Stimulated activated CD4-positive, alpha-beta T cell treated with anti-CD3 and anti-CD28 coated beads, Interleukin-2, amount 100 ng/mL, for 24 hours (primary cell): ENCODE measurements at regions not wholly inside any gene's neighbourhood (a gene's known extent, or its start where the extent isn't known, plus 50 kb on each side); places are given as distances from the start of the nearest gene placed in this dataset.
"Not testable (repeated sequence)": the region's sequence is repeated elsewhere in the genome, so short reads cannot be mapped to it uniquely, and the experiment has no call there.

Experiments used
- DNase-seq, 2 donors: peaks; one replicate each; pipeline ENCODE4 v3.0.0-alpha.2; 2020

DNA sequence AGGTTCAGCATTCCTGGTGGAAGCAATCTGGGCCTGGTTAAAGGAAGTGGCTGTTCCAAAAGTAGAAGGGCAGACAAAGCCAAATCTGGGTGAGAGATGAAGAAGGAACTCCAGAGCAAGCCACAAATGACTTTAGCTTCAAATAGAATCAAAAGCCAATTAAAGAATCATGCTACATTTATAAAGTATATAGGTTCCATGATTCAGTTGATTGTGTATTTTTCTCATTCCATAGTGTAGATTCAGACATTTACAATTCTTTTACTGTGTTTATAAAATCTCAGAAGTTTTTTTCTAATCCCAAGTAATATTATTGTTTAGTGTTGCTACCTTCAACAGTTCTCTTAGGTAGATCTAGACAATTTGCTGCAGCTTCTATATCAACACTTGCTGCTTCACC is 262.0 kb downstream of the PLK2 start:
- no peak for DNase-seq

DNA sequence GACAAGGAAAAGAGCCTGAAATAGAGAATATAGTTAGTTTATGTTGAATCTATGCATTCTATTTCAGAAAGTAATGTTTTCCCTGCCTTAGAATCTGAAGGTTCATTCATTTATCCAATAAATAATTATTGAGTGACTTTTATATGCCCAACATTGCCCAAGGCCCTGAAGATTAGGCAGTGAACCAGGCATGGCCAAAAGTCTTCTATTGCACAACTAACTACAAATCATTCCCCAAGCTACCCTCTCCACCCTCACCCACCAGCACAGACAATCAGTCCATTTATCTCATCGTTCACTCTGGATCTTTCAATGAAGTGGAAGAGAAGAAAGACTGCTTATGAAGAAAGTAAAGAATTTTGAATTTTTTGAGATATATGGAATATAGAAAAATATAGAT is 268.4 kb downstream of the PLK2 start:
- no peak for DNase-seq

DNA sequence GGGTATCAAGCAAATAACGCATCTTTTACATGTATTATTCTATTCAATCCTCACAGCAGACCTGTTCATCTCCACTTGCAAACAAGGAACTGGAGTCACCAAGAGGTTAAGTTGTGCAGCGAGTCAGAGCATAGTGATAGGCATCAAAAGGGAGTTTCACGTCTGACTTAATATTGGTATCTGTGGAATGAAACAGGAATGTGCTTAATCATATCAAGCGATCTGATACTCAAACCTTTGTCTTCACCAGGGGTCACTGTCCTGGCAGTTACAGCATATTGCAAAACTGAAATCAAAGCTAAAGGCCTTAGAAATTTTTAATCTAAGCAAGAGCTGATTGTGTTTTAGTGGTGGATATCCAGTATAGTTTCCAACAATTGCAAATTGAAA is 271.6 kb downstream of the PLK2 start:
- no peak for DNase-seq

DNA sequence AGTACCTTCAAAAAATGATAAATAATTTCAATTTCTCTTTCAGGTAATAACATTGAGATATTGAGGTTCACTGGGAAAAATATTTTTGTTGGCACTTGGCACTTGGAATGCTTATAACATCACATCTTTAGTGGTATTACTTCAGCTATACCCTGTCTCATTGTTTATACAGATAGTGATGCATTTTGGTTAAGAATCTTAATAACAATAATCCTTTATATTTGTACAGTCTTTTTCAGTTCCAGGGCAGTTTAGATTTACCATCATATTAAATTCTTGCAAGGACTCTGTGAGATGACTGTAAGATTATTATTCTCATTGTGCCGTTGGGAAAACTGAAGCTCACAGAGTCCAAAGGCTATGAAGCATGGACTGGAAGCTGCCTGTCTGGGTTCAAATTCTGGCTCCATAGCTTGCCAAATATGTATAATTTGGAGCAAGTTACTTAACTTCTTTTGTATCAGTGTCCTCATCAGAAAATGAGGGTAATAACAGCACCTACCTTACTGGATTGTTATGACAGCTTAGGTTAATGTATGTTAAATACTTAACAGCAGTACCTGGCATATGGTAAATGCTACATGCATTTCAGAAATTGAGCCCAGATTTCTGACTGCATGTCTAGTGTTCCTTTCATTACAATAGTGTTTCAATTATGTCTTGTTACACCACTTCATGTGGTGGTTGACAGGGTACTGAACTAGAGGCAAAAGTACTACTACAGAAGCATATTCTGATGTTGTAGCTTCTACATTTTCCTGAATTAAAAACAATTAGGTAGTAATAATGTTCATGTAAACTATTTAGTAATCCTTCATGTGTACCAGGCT is 272.2 kb downstream of the PLK2 start:
- DNase-seq = no peak

DNA sequence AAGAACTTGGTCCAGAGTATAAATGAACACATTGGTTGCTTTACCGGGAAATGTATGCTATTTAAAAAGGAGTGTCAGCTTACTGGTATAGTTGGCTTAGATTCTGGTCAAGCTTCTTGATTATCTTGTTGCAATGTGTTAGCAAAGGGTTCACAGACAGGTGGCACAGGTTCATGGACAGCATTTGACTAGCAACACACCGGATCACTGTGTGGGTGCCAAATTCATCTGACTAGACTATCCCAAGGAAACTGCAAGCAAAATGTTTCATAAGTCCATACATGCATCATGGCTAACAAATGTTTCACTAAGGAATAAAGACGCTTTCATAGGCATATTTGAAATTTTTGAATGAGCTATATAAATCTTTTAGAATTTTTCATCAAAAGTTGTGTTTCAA is 274.1 kb downstream of the PLK2 start:
- DNase-seq = no peak

DNA sequence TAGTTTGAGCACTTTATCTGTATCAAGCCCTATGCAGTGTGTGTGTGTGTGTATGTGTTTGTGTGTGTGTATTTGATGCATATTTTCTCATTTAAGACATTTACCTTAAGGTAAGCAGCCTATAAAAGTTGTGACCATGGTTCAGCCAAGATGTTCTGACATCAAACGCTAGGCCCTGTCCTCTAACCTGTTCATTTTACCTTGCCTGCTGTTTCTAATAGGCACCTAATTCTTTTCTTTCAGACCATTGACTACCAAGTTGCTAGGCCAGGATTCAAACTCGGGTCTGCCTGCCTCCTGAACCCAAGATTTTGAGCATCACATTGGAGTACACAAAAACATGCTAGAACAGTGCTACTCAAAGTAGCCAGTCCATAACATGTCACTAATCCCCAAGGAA is 274.5 kb downstream of the PLK2 start:
- DNase-seq = no peak

DNA sequence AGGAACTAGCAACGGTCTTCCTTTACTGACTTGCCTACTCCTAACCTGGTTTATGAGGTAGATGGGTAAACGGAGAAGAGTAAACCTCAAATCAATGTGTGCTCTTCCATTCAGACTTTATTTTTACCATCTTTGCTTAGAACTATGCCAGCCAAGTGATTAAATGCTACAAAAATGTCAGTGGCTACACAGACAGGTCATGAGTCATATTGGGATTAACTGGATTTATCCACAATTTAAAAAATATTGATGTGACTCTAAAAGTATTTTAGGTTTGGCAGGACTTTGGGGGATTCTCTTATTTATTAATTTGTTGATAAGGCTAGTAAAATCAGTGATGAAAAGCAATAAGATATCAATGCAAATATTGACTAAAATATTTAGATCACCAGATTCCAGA is 275.0 kb downstream of the PLK2 start:
- DNase-seq = no peak

DNA sequence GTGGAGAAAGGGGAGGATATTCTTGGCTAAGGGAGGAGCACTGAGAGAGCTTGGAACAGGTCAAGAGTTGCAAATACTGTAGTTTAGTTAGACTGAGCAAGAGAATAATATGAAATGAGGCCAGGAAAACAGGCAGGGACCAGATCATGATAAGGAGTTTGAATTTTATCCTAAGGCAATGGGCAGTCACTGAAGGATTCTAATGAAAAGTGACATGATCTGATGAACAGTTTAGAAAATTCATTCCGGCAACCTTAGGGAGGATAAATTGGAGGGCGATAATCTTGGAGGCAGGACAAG is 276.1 kb downstream of the PLK2 start:
- no peak for DNase-seq

DNA sequence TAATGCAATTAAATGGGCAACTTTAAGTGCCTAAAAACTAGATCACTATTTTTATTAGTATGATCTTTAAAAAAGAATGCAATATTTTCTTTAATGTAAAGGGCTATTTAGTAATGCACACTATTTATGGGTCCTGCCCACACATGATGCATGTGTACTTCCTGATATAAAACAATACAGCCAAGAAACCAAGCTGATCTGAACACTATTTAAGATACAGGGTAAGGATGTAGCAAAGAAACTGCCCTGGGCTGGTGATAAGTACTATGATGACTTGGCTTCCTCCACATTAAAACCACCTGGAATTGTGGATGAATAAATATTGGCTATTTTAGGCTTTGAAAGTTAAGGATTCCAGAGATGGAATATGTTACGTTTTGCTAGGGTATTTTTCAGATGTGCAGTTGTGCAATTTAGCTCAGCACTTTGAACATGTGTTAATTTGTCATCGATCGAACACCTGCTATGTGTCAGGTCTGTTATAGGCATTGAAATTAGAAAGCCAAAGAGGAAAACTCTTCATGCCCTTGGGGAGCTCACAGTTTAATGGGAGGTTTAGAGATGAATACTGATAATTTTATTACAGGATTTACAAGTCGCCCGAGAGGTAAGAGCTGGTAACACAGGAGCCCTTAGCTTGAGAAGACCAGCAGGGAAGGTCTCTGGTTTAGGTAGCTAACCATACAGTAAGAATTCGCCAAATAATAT is 276.7 kb downstream of the PLK2 start:
- no peak for DNase-seq

DNA sequence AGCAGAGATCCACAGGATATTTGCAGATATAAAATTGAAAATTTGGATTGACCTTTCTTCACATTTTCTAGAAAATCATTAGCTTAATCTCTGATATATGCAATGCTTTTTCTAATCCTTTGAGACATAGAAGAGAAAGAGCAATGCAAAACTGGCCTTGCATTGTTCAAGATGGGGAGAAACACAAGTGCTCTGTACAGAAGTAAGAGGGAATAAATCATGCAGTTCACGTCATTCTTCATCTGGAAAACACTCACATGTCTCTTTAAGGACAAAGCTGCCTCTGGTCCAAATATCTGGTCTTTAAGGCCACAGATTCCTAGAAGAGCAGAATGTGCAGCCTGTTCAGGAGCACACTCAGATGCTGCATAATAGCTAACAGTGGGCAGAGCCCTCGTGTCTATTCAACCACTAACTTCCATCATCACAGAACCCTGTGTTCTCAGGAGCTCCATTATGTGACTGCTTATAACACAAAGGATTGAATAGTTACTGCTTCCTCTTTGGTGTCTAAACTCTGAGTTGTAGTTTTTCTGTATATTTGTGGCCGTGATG is 277.5 kb downstream of the PLK2 start:
- DNase-seq = no peak

DNA sequence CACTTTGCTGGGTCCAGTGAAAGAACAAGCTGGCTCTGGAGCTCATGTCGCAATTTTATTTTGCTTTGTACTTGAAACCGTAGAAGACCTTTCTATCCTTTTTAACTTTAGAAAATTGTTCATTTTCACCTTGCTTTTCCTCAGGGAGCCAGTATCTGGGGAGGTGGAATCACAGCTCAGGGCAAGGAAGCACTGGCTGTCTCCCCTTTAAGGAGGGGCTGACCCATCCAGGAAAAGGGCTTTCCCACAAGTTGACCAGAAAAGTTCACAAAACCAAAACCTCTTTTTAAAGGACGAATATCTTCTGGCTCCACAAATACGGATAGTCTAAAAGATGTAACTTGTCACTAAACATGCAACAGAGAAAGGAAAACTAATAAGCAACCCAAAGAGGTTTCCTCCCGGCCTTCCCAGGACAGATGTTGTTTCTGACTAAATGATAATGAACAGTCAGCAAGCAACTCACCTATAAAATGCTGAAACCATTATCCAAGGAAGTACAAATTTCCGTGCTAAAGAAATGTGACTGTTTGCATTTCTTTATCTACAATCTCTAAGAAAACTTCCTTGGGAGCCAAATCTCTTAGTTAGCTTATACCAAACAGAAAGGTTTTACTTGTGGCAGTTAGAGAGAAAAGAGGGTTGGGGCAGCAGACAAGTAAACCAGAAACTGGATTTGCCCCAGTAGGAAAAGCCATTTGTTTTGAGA is 278.2 kb downstream of the PLK2 start:
- DNase-seq = no peak

DNA sequence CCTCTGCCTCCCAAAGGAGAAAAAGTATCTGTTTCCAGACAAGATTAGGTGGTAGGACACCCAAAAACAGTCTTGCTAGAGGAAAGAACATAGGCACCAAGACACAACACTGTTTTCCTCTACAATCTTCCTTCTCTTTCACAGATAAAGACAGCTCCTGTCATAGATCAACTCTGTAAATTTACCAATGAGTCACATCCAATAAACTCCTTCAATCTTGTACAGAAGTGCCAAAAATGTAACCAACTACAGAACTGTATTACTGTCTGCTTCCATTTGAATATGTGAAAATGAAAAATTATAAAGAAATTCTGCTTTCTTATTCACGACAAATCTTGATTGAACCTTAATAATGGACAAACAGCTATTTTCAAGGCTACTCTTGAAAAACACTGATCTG is 286.9 kb downstream of the PLK2 start:
- no peak for DNase-seq

DNA sequence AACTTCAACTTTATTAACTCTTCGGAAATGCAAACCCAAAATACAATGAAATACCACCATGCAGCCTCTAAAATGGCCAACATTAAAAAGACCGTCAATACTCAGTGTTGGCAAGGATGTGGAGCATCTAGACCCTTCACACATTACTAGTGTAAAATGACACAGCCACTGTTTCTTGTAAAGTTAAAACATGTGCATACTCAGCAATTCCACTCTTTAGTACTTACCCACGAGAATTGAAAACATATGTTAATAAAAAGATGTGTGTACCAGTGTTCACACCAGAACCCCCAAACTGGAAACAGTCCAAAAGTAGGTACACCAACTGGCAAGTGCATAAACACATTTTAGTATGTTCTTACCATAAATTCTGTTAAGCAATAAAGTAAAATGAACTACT is 294.7 kb downstream of the PLK2 start:
- no peak for DNase-seq

DNA sequence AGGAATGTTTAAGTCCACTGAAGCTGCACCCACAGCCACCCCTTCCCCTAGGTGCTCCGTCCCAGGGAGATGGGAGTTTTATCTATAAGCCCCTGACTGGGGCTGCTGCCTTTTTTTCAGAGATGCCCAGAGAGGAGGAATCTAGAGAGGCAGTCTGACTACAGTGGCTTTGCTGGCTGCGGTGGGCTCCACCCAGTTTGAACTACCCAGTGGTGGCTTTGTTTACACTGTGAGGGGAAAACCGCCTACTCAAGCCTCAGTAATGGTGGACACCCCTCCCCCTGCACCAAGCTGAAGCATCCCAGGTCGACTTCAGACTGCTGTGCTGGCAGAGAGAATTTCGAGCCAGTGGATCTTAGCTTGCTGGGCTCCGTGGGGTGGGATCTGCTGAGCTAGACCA is 298.0 kb downstream of the PLK2 start:
- not testable (repeated sequence) for DNase-seq

DNA sequence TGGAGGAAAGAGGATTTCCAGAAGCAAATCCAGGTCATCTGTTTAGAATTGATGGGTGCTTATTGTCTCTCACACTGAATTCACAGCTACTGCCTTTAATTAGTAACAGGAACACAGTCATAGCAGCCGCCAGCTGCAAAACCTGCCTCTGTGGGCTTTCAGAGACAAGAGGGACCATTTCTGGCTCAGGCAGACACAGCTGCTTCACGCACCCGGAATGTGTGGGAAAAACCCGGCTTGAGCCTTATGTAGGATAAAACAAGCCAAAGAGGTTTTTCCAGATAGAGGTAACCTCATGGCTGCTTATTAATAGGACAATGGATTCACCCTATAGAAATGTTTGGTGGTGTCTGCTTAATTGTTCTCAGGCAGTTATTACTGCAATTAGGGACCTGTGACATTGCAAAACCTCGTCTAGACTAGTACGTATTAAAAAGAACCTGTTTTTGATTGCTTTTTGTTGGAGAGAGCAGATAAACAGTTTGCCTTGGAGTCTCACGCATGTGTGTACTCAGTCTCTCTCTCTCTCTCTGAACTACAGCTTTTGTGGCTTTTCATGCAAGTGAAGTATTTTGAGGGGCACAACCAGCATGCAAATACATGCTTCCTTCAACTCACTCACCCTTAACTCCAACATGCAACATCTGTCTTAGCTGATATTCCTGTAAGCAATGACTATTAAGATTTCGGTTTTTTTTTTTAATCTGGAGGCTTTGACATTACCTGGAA is 302.7 kb downstream of the PLK2 start:
- no peak for DNase-seq

DNA sequence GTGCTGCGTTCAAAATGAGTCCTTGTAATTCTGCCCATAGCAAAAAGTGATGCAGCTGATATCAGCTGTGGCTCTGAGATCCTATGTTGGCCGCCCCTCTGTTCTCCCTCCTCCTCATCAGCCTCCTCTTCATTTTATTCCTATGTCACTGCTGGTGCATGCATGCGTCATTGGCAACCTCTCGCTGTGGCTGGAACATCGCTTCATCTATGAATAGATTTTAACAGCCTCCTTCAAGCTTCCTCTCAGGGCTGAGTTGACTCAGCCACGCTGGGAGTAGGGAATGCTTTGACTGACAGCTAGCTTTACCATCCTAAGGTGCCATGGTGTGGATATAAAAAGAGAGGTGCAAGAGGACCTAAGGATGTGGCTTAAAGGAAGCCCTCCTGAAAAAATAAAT is 303.5 kb downstream of the PLK2 start:
- no peak for DNase-seq

DNA sequence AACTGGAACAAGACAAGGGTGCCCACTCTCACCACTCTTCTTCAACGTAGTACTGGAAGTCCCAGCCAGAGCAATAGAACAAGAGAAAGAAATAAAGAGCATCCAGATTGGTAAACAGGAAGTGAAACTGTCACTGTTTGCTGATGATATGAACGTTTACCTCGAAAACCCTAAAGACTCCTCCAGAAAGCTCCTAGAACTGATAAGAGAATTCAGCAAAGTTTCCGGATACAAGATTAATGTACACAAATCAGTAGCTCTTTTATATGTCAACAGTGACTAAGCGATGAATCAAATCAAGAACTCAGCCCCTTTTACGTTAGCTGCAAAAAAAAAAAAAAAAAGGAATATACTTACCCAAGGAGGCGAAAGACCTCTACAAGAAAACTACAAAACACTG is 306.6 kb downstream of the PLK2 start:
- DNase-seq = no peak

DNA sequence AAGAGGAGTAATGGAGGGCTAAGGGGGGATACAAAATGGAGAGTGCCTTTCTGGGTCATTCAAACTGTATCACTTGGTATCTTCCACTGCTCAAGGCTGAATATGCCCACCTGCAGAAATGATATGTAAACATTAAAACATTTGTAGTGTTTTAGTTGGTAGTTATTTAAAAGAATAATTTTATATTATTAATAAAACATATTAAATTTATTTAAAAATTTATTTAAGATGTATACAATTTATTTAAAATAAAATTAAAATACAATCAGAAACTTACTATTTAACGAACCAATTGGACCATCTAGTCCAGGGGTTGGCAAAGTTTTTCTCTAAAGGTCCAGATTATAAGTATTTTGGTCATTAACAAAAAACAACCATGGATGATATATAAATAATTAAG is 308.5 kb downstream of the PLK2 start:
- no peak for DNase-seq

DNA sequence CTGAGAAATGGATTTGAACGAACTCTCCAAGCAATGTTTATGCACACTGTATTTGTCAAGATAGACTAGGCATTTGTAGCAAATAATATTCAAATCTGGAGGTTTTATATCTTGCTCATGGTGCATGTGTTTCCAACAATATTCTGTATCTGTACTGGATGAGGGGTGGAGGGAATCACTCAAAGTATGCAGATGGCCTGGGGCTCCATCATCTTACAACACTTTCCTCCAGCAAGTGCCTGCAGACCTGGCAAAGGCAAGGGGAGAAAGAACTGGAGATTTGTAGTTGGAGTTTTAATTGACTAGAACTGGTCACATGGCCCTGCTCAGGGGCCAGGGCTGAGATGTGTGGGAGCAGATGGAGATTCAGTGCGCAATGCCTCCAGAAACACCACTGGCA is 309.0 kb downstream of the PLK2 start:
- no peak for DNase-seq

DNA sequence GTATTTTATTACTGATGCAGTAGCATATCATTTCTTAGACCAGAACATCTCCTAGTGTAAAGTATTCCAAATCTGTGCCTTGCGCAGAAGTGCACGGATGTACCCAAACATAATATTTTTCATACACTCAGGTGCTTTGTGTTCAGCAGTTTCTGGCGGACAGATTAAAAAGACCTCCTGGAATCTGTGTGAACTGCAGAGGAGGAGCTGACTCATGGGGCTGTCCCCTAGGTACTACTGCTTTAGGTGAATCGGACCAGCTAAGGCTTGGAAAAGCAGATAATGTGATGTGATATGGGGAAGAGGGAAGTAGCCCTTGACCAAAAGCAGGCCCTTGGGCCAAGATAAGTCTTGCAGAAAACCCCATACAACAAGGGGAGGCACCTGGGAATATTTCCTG is 310.1 kb downstream of the PLK2 start:
- no peak for DNase-seq

DNA sequence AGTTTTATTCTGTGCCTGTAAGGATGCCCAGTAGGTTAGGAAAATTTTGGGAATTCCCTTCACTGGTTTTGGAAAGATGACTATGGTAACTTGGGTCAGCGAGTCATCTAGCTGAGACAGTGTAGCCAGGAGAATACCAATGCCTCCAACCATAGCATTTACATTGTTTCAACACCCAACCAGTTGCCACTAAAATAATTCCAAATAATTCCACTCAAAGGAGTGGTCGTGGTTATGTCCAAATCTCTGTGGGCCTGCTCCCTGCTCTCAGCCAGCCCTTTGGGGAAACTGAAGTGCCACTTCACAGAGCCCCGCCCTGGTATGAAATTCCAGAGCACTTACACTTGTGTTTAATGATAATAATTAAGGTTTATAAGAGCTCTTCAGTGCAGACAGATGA is 310.5 kb downstream of the PLK2 start:
- DNase-seq = no peak

DNA sequence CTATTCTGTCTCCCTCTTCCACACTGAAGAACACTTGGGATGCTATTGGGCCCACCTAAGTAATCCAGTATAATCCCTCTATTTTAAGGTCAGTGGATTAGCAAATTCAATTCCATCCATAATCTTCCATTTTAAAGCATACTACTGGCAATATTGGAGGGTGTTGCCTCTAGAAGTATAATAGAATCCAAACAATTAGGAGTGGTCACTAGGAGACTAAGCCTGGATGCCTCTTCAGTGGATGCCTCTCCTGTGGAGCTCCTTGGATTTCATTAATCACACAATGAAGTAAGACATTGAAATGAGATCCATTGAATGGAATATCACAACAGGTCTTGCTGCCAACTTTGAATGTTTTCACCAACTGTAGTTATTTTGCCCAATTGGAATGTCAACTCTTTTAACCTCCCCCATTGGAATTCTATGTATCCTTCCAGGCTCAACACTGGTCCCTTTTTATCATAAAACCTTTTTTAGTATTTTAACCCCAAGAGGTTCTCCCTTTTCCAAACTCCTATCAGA is 311.6 kb downstream of the PLK2 start:
- no peak for DNase-seq

DNA sequence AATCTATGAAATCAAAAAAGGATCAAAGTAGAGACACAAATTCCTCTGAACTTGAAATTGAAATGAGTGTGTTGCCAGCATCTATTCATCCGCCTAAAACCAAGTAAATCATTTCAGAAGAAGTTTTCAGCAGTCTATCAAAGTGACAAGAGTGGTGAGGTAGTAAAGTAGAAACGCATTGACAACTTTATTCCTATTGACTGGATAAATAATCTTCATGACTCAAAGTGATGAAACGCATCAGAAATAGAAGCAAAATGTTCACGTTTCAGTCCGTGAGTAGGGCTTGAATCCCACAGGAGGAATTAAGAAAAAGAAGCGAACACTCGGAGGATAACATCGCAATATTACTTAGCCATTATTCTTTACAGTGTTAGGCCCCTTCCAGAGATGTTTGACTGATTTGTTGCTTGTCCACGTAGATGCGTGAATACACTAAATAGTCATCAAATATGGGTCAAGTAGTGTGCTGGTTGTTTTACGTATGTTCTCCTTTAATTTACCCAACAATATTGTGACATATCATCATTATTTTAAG is 314.4 kb downstream of the PLK2 start:
- no peak for DNase-seq
